Stimulated activated CD8-positive, alpha-beta memory T cell treated with anti-CD3 and anti-CD28 coated beads, Interleukin-4, amount 100 ng/mL, for 24 hours (primary cell): ENCODE measurements at regions not wholly inside any gene's neighbourhood (a gene's known extent, or its start where the extent isn't known, plus 50 kb on each side); places are given as distances from the start of the nearest gene placed in this dataset.
"Not testable (repeated sequence)": the region's sequence is repeated elsewhere in the genome, so short reads cannot be mapped to it uniquely, and the experiment has no call there.

Experiments
- DNase-seq: peaks from one replicate; pipeline ENCODE4 v3.0.0-alpha.2; 2020; ENCODE audit warnings: low read depth

GRCh38 chr18:51248685-51249084 lies 51.2 kb upstream of the MEX3C start:
- no peak for DNase-seq

- DNase-seq, result no peak
Observed at GRCh38 chr18:51250006-51250405, 52.5 kb upstream of the MEX3C start.

GRCh38 chr18:51250458-51251024 lies 53.1 kb upstream of the MEX3C start:
- DNase-seq, result no peak

- DNase-seq, result no peak
Observed at GRCh38 chr18:51251625-51252024, 54.1 kb upstream of the MEX3C start.

- no peak for DNase-seq
Observed at GRCh38 chr18:51253476-51253875, 56.0 kb upstream of the MEX3C start.

GRCh38 chr18:51255693-51256092 lies 58.2 kb upstream of the MEX3C start:
- no peak for DNase-seq

GRCh38 chr18:51257150-51257549 lies 59.7 kb upstream of the MEX3C start:
- no peak for DNase-seq

- DNase-seq, result no peak
Observed at GRCh38 chr18:51260118-51260517, 62.6 kb upstream of the MEX3C start.

- DNase-seq, result not testable (repeated sequence)
Observed at GRCh38 chr18:51266077-51266476, 68.6 kb upstream of the MEX3C start.

- no peak for DNase-seq
Observed at GRCh38 chr18:51266773-51267172, 69.3 kb upstream of the MEX3C start.

- DNase-seq, result no peak
Observed at GRCh38 chr18:51273437-51273836, 76.0 kb upstream of the MEX3C start.

- no peak for DNase-seq
Observed at GRCh38 chr18:51275712-51276476, 78.4 kb upstream of the MEX3C start.

- DNase-seq, result peak; percentile 5
Observed at GRCh38 chr18:51278045-51278649, 80.7 kb upstream of the MEX3C start.

- no peak for DNase-seq
Observed at GRCh38 chr18:51279367-51279984, 82.0 kb upstream of the MEX3C start.

- no peak for DNase-seq
Observed at GRCh38 chr18:51287818-51288508, 90.5 kb upstream of the MEX3C start.

- no peak for DNase-seq
Observed at GRCh38 chr18:51288582-51288981, 91.1 kb upstream of the MEX3C start.

- DNase-seq, result no peak
Observed at GRCh38 chr18:51290860-51291259, 93.4 kb upstream of the MEX3C start.

GRCh38 chr18:51300912-51301311 lies 103.4 kb upstream of the MEX3C start:
- DNase-seq, result no peak

GRCh38 chr18:51301376-51301775 lies 103.9 kb upstream of the MEX3C start:
- DNase-seq, result no peak

GRCh38 chr18:51316677-51317076 lies 119.2 kb upstream of the MEX3C start:
- no peak for DNase-seq

- no peak for DNase-seq
Observed at GRCh38 chr18:51321696-51322095, 124.2 kb upstream of the MEX3C start.

- DNase-seq, result no peak
Observed at GRCh38 chr18:51323961-51324360, 126.5 kb upstream of the MEX3C start.
